WTC11 (cell line): ENCODE measurements at regions not wholly inside any gene's neighbourhood (a gene's known extent, or its start where the extent isn't known, plus 50 kb on each side); places are given as distances from the start of the nearest gene placed in this dataset.

ENCODE experiments used
- ATAC-seq: fragments of 200-7000 bp; cut with Tn5 transposase; 2 replicates; pipeline ENCODE4 v1.10.0; 2021; ENCODE audit warnings: mild to moderate bottlenecking, moderate library complexity
- CTCF ChIA-PET: fragments of 300-600 bp; sonication (Branson Sonifier 250); formaldehyde crosslinking; loops from one replicate; lab custom pipeline; 2021; ENCODE audit warnings: antibody characterized with exemption; lab: Charles Lee
- POLR2A ChIA-PET: fragments of 350-600 bp; sonication (Branson Sonifier 250); formaldehyde crosslinking; loops from one replicate; lab custom pipeline; 2021; ENCODE audit warnings: antibody characterized with exemption; lab: Charles Lee
- DNase-seq: peaks from one replicate; pipeline ENCODE4 v3.0.0; 2021; ENCODE audit warnings: low spot score
- H3K27ac Mint-ChIP-seq: 2 replicates; pipeline ENCODE4 v1.8.0; 2021; ENCODE audit warnings: mixed read lengths
- H3K27me3 Mint-ChIP-seq: 2 replicates; pipeline ENCODE4 v1.8.0; 2021; ENCODE audit warnings: low read depth, mild to moderate bottlenecking, moderate library complexity, mixed read lengths
- H3K36me3 Mint-ChIP-seq: 2 replicates; pipeline ENCODE4 v1.8.0; 2021; ENCODE audit warnings: mixed read lengths
- H3K4me1 Mint-ChIP-seq: 2 replicates; pipeline ENCODE4 v1.8.0; 2022; ENCODE audit warnings: mixed read lengths
- H3K4me3 Mint-ChIP-seq: 2 replicates; pipeline ENCODE4 v1.8.0; 2021; ENCODE audit warnings: mild to moderate bottlenecking, moderate library complexity, mixed read lengths
- H3K9me3 Mint-ChIP-seq: 2 replicates; pipeline ENCODE4 v1.8.0; 2021; ENCODE audit warnings: mixed read lengths
- ATF1 ChIP-seq: sonication (generic); formaldehyde crosslinking; IDR thresholded peaks from 2 replicates; pipeline ENCODE4 v1.8.1; 2023; ENCODE audit warnings: mild to moderate bottlenecking, moderate library complexity, missing genetic modification reagents
- ELF4 ChIP-seq: sonication (generic); formaldehyde crosslinking; IDR thresholded peaks from 2 replicates; pipeline ENCODE4 v1.8.1; 2022; ENCODE audit warnings: low read depth, mild to moderate bottlenecking, moderate library complexity, missing genetic modification reagents
- EMX1 ChIP-seq: fragments of 250-450 bp; sonication (Bioruptor Pico); IDR thresholded peaks from 2 replicates; pipeline ENCODE4 v1.8.0; 2021; ENCODE audit warnings: mild to moderate bottlenecking
- MXD4 ChIP-seq: fragments of 250-450 bp; sonication (Bioruptor Pico); IDR thresholded peaks from 2 replicates; pipeline ENCODE4 v1.8.0; 2021; ENCODE audit warnings: mild to moderate bottlenecking, moderate library complexity, borderline replicate concordance
- NR3C1 ChIP-seq: sonication (generic); formaldehyde crosslinking; conservative IDR thresholded peaks from 2 replicates; pipeline ENCODE4 v1.8.1; 2023; ENCODE audit warnings: low read depth, mild to moderate bottlenecking, missing genetic modification reagents
- ZNF138 ChIP-seq: sonication (generic); formaldehyde crosslinking; conservative IDR thresholded peaks from 2 replicates; pipeline ENCODE4 v1.8.1; 2022; ENCODE audit warnings: mild to moderate bottlenecking, moderate library complexity, missing genetic modification reagents
- ZNF232 ChIP-seq: sonication (generic); formaldehyde crosslinking; IDR thresholded peaks from 2 replicates; pipeline ENCODE4 v1.8.0; 2022; ENCODE audit warnings: mild to moderate bottlenecking, missing genetic modification reagents
- ZNF317 ChIP-seq: sonication (generic); formaldehyde crosslinking; IDR thresholded peaks from 2 replicates; pipeline ENCODE4 v1.8.1; 2023; ENCODE audit warnings: low read depth, mild to moderate bottlenecking, moderate library complexity, missing genetic modification reagents, borderline replicate concordance
- ZNF532 ChIP-seq: fragments of 250-450 bp; sonication (Bioruptor Pico); IDR thresholded peaks from 2 replicates; pipeline ENCODE4 v1.9.0; 2021; ENCODE audit warnings: mild to moderate bottlenecking, borderline replicate concordance
- TF ChIP-seq, protein P1 (sequence below): sonication (generic); formaldehyde crosslinking; IDR thresholded peaks from 2 replicates; pipeline ENCODE4 v1.8.1; 2023; ENCODE audit warnings: mild to moderate bottlenecking, missing genetic modification reagents
- TF ChIP-seq, protein P2 (sequence below): sonication (generic); formaldehyde crosslinking; IDR thresholded peaks from 2 replicates; pipeline ENCODE4 v1.8.1; 2022; ENCODE audit warnings: mild to moderate bottlenecking, missing genetic modification reagents, moderate library complexity, borderline replicate concordance
- TF ChIP-seq, protein P3 (sequence below): sonication (generic); formaldehyde crosslinking; IDR thresholded peaks from 2 replicates; pipeline ENCODE4 v1.8.0; 2023; ENCODE audit warnings: missing genetic modification reagents
- TF ChIP-seq, protein P4 (sequence below): sonication (generic); formaldehyde crosslinking; IDR thresholded peaks from 2 replicates; pipeline ENCODE4 v1.8.1; 2023; ENCODE audit warnings: mild to moderate bottlenecking, missing genetic modification reagents
- TF ChIP-seq, protein P5 (sequence below): sonication (generic); formaldehyde crosslinking; IDR thresholded peaks from 2 replicates; pipeline ENCODE4 v1.8.0; 2023; ENCODE audit warnings: mild to moderate bottlenecking, missing genetic modification reagents
- TF ChIP-seq, protein P6 (sequence below): sonication (generic); formaldehyde crosslinking; IDR thresholded peaks from 2 replicates; pipeline ENCODE4 v1.8.0; 2022; ENCODE audit warnings: mild to moderate bottlenecking, missing genetic modification reagents

GRCh38 chr6:88311561-88311960, 145.4 kb upstream of the CNR1 start:
- ATAC-seq, result no peak
- TF ChIP-seq ELF4 (no peak), EMX1 (CRISPR knock-in tag) (no peak), ZNF232 (CRISPR knock-in tag) (no peak), ATF1 (CRISPR knock-in tag) (no peak), ZNF138 (CRISPR knock-in tag) (no peak), ZNF532 (CRISPR knock-in tag) (no peak), ZNF317 (no peak), MXD4 (CRISPR knock-in tag) (no peak), NR3C1 (CRISPR knock-in tag) (no peak)
- TF ChIP-seq, protein P1, sequence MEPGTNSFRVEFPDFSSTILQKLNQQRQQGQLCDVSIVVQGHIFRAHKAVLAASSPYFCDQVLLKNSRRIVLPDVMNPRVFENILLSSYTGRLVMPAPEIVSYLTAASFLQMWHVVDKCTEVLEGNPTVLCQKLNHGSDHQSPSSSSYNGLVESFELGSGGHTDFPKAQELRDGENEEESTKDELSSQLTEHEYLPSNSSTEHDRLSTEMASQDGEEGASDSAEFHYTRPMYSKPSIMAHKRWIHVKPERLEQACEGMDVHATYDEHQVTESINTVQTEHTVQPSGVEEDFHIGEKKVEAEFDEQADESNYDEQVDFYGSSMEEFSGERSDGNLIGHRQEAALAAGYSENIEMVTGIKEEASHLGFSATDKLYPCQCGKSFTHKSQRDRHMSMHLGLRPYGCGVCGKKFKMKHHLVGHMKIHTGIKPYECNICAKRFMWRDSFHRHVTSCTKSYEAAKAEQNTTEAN (CRISPR knock-in tag), result no peak
- TF ChIP-seq, protein P2, sequence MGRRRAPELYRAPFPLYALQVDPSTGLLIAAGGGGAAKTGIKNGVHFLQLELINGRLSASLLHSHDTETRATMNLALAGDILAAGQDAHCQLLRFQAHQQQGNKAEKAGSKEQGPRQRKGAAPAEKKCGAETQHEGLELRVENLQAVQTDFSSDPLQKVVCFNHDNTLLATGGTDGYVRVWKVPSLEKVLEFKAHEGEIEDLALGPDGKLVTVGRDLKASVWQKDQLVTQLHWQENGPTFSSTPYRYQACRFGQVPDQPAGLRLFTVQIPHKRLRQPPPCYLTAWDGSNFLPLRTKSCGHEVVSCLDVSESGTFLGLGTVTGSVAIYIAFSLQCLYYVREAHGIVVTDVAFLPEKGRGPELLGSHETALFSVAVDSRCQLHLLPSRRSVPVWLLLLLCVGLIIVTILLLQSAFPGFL (CRISPR knock-in tag), result no peak
- TF ChIP-seq, protein P3, sequence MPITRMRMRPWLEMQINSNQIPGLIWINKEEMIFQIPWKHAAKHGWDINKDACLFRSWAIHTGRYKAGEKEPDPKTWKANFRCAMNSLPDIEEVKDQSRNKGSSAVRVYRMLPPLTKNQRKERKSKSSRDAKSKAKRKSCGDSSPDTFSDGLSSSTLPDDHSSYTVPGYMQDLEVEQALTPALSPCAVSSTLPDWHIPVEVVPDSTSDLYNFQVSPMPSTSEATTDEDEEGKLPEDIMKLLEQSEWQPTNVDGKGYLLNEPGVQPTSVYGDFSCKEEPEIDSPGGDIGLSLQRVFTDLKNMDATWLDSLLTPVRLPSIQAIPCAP (CRISPR knock-in tag), result no peak
- TF ChIP-seq, protein P4, sequence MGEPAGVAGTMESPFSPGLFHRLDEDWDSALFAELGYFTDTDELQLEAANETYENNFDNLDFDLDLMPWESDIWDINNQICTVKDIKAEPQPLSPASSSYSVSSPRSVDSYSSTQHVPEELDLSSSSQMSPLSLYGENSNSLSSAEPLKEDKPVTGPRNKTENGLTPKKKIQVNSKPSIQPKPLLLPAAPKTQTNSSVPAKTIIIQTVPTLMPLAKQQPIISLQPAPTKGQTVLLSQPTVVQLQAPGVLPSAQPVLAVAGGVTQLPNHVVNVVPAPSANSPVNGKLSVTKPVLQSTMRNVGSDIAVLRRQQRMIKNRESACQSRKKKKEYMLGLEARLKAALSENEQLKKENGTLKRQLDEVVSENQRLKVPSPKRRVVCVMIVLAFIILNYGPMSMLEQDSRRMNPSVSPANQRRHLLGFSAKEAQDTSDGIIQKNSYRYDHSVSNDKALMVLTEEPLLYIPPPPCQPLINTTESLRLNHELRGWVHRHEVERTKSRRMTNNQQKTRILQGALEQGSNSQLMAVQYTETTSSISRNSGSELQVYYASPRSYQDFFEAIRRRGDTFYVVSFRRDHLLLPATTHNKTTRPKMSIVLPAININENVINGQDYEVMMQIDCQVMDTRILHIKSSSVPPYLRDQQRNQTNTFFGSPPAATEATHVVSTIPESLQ, result no peak
- TF ChIP-seq, protein P5, sequence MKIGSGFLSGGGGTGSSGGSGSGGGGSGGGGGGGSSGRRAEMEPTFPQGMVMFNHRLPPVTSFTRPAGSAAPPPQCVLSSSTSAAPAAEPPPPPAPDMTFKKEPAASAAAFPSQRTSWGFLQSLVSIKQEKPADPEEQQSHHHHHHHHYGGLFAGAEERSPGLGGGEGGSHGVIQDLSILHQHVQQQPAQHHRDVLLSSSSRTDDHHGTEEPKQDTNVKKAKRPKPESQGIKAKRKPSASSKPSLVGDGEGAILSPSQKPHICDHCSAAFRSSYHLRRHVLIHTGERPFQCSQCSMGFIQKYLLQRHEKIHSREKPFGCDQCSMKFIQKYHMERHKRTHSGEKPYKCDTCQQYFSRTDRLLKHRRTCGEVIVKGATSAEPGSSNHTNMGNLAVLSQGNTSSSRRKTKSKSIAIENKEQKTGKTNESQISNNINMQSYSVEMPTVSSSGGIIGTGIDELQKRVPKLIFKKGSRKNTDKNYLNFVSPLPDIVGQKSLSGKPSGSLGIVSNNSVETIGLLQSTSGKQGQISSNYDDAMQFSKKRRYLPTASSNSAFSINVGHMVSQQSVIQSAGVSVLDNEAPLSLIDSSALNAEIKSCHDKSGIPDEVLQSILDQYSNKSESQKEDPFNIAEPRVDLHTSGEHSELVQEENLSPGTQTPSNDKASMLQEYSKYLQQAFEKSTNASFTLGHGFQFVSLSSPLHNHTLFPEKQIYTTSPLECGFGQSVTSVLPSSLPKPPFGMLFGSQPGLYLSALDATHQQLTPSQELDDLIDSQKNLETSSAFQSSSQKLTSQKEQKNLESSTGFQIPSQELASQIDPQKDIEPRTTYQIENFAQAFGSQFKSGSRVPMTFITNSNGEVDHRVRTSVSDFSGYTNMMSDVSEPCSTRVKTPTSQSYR (CRISPR knock-in tag), result no peak
- TF ChIP-seq, protein P6, sequence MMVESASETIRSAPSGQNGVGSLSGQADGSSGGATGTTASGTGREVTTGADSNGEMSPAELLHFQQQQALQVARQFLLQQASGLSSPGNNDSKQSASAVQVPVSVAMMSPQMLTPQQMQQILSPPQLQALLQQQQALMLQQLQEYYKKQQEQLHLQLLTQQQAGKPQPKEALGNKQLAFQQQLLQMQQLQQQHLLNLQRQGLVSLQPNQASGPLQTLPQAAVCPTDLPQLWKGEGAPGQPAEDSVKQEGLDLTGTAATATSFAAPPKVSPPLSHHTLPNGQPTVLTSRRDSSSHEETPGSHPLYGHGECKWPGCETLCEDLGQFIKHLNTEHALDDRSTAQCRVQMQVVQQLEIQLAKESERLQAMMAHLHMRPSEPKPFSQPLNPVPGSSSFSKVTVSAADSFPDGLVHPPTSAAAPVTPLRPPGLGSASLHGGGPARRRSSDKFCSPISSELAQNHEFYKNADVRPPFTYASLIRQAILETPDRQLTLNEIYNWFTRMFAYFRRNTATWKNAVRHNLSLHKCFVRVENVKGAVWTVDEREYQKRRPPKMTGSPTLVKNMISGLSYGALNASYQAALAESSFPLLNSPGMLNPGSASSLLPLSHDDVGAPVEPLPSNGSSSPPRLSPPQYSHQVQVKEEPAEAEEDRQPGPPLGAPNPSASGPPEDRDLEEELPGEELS (CRISPR knock-in tag), result no peak
- no peak overlapping the region for H3K27ac Mint-ChIP-seq
- no peaks in the 10 kb centered on the region for H3K4me1 Mint-ChIP-seq
- no peak overlapping the region for H3K4me3 Mint-ChIP-seq
- H3K27me3 Mint-ChIP-seq, result no peaks in the 10 kb centered on the region
- ChIA-PET POLR2A (no interaction called here), CTCF (no interaction called here)
- no peaks in the 10 kb centered on the region; the same call in 1 of the 2 replicates for H3K9me3 Mint-ChIP-seq
- no peaks in the 10 kb centered on the region for H3K36me3 Mint-ChIP-seq
- DNase-seq, result no peak
